HEK293 (cell line): ENCODE measurements at regions not wholly inside any gene's neighbourhood (a gene's known extent, or its start where the extent isn't known, plus 50 kb on each side); places are given as distances from the start of the nearest gene placed in this dataset.

Experiments used
- CTCF ChIA-PET: fragments of 350-600 bp; formaldehyde crosslinking; extraction: SDS; loops from one replicate; lab custom pipeline; 2021; ENCODE audit warnings: antibody characterized with exemption; lab: Yijun Ruan, JAX
- POLR2A ChIA-PET: fragments of 300-600 bp; formaldehyde crosslinking; extraction: SDS; loops from one replicate; lab custom pipeline; 2020; ENCODE audit warnings: antibody characterized with exemption, inconsistent platforms; lab: Yijun Ruan, JAX
- H3K27ac ChIP-seq: fragments of 200-500 bp; sonication (Bioruptor generic); 2 replicates; pipeline ENCODE4 v1.5.1; 2014; ENCODE audit warnings: low read depth, low read length, control low read depth, inconsistent platforms; ENCODE audit errors: extremely low read depth
- H3K36me3 ChIP-seq, 2 experiments: fragments of 200-500 bp in 1 of 2; sonication (Bioruptor generic) in 1 of 2; 1 replicate in 1 of 2; 2 replicates in 1 of 2; pipeline ENCODE4 v1.5.1; 2014 to 2017; ENCODE audit warnings: inconsistent platforms in 2 of 2, low read length in 2 of 2; ENCODE audit not compliant: control insufficient read depth in 2 of 2, insufficient read depth in 1 of 2
- H3K4me1 ChIP-seq: fragments of 200-500 bp; sonication (Bioruptor generic); 2 replicates; pipeline ENCODE4 v1.5.1; 2014; ENCODE audit warnings: mild to moderate bottlenecking, low read length, inconsistent platforms; ENCODE audit not compliant: control insufficient read depth, insufficient read depth
- H3K4me3 ChIP-seq: 2 replicates; pipeline ENCODE4 v1.5.1; 2011; ENCODE audit warnings: low read depth, mild to moderate bottlenecking, control low read depth, low read length, moderate library complexity
- H3K9me3 ChIP-seq: fragments of 200-500 bp; sonication (Bioruptor generic); 2 replicates; pipeline ENCODE4 v1.5.1; 2014; ENCODE audit warnings: low read depth, low read length, inconsistent platforms; ENCODE audit not compliant: control insufficient read depth, insufficient read depth
- GFI1B ChIP-seq: fragments of 450-650 bp; formaldehyde crosslinking; IDR thresholded peaks from 2 replicates; pipeline ENCODE4 v1.5.1; 2016; ENCODE audit warnings: missing biosample characterization, missing genetic modification characterization
- GLIS1 ChIP-seq: fragments of 450-650 bp; formaldehyde crosslinking; IDR thresholded peaks from 2 replicates; pipeline ENCODE4 v1.5.1; 2016; ENCODE audit warnings: missing biosample characterization, missing genetic modification characterization
- HOXA7 ChIP-seq: sonication (generic); formaldehyde crosslinking; IDR thresholded peaks from 2 replicates; pipeline ENCODE4 v1.8.1; 2022; ENCODE audit warnings: missing genetic modification reagents, borderline replicate concordance
- IKZF3 ChIP-seq: fragments of 450-650 bp; IDR thresholded peaks from 2 replicates; pipeline ENCODE4 v1.5.0; 2018; ENCODE audit warnings: missing biosample characterization, mild to moderate bottlenecking, missing genetic modification characterization, moderate library complexity
- KLF10 ChIP-seq: fragments of 450-650 bp; IDR thresholded peaks from 2 replicates; pipeline ENCODE4 v1.5.1; 2018; ENCODE audit warnings: missing biosample characterization, mild to moderate bottlenecking, missing genetic modification characterization
- MYNN ChIP-seq: fragments of 450-650 bp; formaldehyde crosslinking; IDR thresholded peaks from 2 replicates; pipeline ENCODE4 v1.5.1; 2016; ENCODE audit warnings: missing biosample characterization, missing genetic modification characterization, borderline replicate concordance
- MZF1 ChIP-seq: fragments of 450-650 bp; formaldehyde crosslinking; IDR thresholded peaks from 2 replicates; pipeline ENCODE4 v1.5.1; 2017; ENCODE audit warnings: missing biosample characterization, missing genetic modification characterization, borderline replicate concordance
- PRDM4 ChIP-seq: fragments of 450-650 bp; formaldehyde crosslinking; IDR thresholded peaks from 2 replicates; pipeline ENCODE4 v1.5.1; 2017; ENCODE audit warnings: missing biosample characterization, missing genetic modification characterization
- SCRT1 ChIP-seq: fragments of 450-650 bp; formaldehyde crosslinking; IDR thresholded peaks from 2 replicates; pipeline ENCODE4 v1.5.1; 2016; ENCODE audit warnings: missing biosample characterization, missing genetic modification characterization, borderline replicate concordance
- SP7 ChIP-seq: fragments of 450-650 bp; formaldehyde crosslinking; IDR thresholded peaks from 2 replicates; pipeline ENCODE4 v1.5.1; 2016; ENCODE audit warnings: missing biosample characterization, missing genetic modification characterization
- YY1 ChIP-seq: fragments of 450-650 bp; formaldehyde crosslinking; IDR thresholded peaks from 2 replicates; pipeline ENCODE4 v1.5.1; 2018; ENCODE audit warnings: missing biosample characterization, missing genetic modification characterization
- ZBTB21 ChIP-seq: fragments of 450-650 bp; formaldehyde crosslinking; IDR thresholded peaks from 2 replicates; pipeline ENCODE4 v1.5.1; 2017; ENCODE audit warnings: missing biosample characterization, missing genetic modification characterization
- ZBTB8A ChIP-seq: fragments of 450-650 bp; formaldehyde crosslinking; IDR thresholded peaks from 2 replicates; pipeline ENCODE4 v1.5.1; 2016; ENCODE audit warnings: missing biosample characterization, missing genetic modification characterization
- ZNF114 ChIP-seq: fragments of 450-650 bp; formaldehyde crosslinking; IDR thresholded peaks from 2 replicates; pipeline ENCODE4 v1.5.0; 2017; ENCODE audit warnings: missing biosample characterization, missing genetic modification characterization
- ZNF133 ChIP-seq: fragments of 450-650 bp; formaldehyde crosslinking; IDR thresholded peaks from 2 replicates; pipeline ENCODE4 v1.5.1; 2016; ENCODE audit warnings: missing biosample characterization, missing genetic modification characterization
- ZNF19 ChIP-seq: fragments of 450-650 bp; formaldehyde crosslinking; IDR thresholded peaks from 2 replicates; pipeline ENCODE4; 2016; ENCODE audit warnings: missing biosample characterization, missing genetic modification characterization, low read depth
- ZNF23 ChIP-seq: fragments of 450-650 bp; formaldehyde crosslinking; IDR thresholded peaks from 2 replicates; pipeline ENCODE4 v1.5.1; 2016; ENCODE audit warnings: missing biosample characterization, missing genetic modification characterization, borderline replicate concordance
- ZNF292 ChIP-seq: fragments of 450-650 bp; formaldehyde crosslinking; IDR thresholded peaks from 2 replicates; pipeline ENCODE4 v1.5.1; 2016; ENCODE audit warnings: low read depth, missing biosample characterization, missing genetic modification characterization, borderline replicate concordance
- ZNF488 ChIP-seq: fragments of 450-650 bp; formaldehyde crosslinking; IDR thresholded peaks from 2 replicates; pipeline ENCODE4 v1.5.1; 2016; ENCODE audit warnings: missing biosample characterization, missing genetic modification characterization
- ZNF501 ChIP-seq: fragments of 450-650 bp; formaldehyde crosslinking; IDR thresholded peaks from 2 replicates; pipeline ENCODE4 v1.5.1; 2016; ENCODE audit warnings: missing biosample characterization, missing genetic modification characterization
- ZNF558 ChIP-seq: fragments of 450-650 bp; formaldehyde crosslinking; IDR thresholded peaks from 2 replicates; pipeline ENCODE4 v1.5.1; 2016; ENCODE audit warnings: missing biosample characterization, missing genetic modification characterization
- ZNF571 ChIP-seq: fragments of 450-650 bp; formaldehyde crosslinking; IDR thresholded peaks from 2 replicates; pipeline ENCODE4 v1.5.0; 2017; ENCODE audit warnings: missing biosample characterization, missing genetic modification characterization
- ZNF621 ChIP-seq: fragments of 450-650 bp; formaldehyde crosslinking; IDR thresholded peaks from 2 replicates; pipeline ENCODE4 v1.5.1; 2017; ENCODE audit warnings: missing biosample characterization, missing genetic modification characterization
- ZNF677 ChIP-seq: fragments of 450-650 bp; IDR thresholded peaks from 2 replicates; pipeline ENCODE4 v1.5.0; 2018; ENCODE audit warnings: missing biosample characterization, mild to moderate bottlenecking, missing genetic modification characterization, moderate library complexity
- ZNF776 ChIP-seq: fragments of 450-650 bp; formaldehyde crosslinking; IDR thresholded peaks from 2 replicates; pipeline ENCODE4 v1.5.0; 2017; ENCODE audit warnings: missing biosample characterization, missing genetic modification characterization, borderline replicate concordance
- ZNF830 ChIP-seq: fragments of 450-650 bp; IDR thresholded peaks from 2 replicates; pipeline ENCODE4 v1.5.0; 2018; ENCODE audit warnings: missing biosample characterization, missing genetic modification characterization, low read depth, mild to moderate bottlenecking, moderate library complexity
- ZSCAN23 ChIP-seq: fragments of 450-650 bp; formaldehyde crosslinking; IDR thresholded peaks from 2 replicates; pipeline ENCODE4 v1.5.1; 2016; ENCODE audit warnings: missing biosample characterization, missing genetic modification characterization
- TF ChIP-seq, protein P1 (sequence below): fragments of 450-650 bp; formaldehyde crosslinking; IDR thresholded peaks from 2 replicates; pipeline ENCODE4 v1.5.1; 2016; ENCODE audit warnings: missing biosample characterization, missing genetic modification characterization, borderline replicate concordance
- TF ChIP-seq, protein P2 (sequence below): fragments of 450-650 bp; formaldehyde crosslinking; IDR thresholded peaks from 2 replicates; pipeline ENCODE4 v1.5.1; 2016; ENCODE audit warnings: missing biosample characterization, missing genetic modification characterization

- ChIA-PET POLR2A (no interaction called here), CTCF (interaction anchor here (0.7 kb wide), 1 partner anchor 43 kb away, joined by 3 read pairs; no protein-coding TSS in a partner anchor)
- no peak overlapping the region for H3K4me3 ChIP-seq
- TF ChIP-seq ZNF830 (tag by site-specific recombination) (no peak), SP7 (tag by site-specific recombination) (no peak), ZNF558 (tag by site-specific recombination) (no peak), ZNF23 (tag by site-specific recombination) (no peak), MZF1 (no peak), ZBTB8A (tag by site-specific recombination) (no peak), ZNF571 (no peak), SCRT1 (tag by site-specific recombination) (no peak), GLIS1 (tag by site-specific recombination) (no peak)
- TF ChIP-seq, protein P1, sequence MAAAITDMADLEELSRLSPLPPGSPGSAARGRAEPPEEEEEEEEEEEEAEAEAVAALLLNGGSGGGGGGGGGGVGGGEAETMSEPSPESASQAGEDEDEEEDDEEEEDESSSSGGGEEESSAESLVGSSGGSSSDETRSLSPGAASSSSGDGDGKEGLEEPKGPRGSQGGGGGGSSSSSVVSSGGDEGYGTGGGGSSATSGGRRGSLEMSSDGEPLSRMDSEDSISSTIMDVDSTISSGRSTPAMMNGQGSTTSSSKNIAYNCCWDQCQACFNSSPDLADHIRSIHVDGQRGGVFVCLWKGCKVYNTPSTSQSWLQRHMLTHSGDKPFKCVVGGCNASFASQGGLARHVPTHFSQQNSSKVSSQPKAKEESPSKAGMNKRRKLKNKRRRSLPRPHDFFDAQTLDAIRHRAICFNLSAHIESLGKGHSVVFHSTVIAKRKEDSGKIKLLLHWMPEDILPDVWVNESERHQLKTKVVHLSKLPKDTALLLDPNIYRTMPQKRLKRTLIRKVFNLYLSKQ (tag by site-specific recombination): no peak
- no peaks in the 10 kb centered on the region for H3K9me3 ChIP-seq
- H3K4me1 ChIP-seq: no peaks in the 10 kb centered on the region
- no peak overlapping the region for H3K27ac ChIP-seq
- no peaks in the 10 kb centered on the region for H3K36me3 ChIP-seq
Observed at GRCh38 chr12:90199006-90199405, 490.4 kb upstream of the ATP2B1 start.

DNA sequence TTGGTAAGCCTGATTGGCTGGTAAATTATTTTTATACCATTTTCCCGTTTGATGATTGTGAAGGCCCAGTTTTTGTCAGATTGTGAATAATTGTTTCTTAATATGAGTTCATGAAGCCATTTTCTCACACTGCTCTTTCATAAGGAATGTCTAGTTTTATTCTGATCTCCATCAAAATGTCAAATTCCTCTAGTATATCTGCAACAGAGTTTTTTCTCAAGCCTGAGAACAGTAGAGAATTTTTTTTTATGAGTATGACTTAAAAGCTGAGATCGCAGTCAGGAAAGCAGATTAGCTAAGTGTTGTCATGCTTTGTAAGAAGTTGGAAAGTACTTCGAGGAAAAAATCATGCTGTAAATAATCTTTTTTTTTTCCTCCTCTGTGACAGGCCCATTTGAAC lies 484.9 kb upstream of the ATP2B1 start:
- H3K4me1 ChIP-seq: no peaks in the 10 kb centered on the region
- TF ChIP-seq ZNF133 (tag by site-specific recombination) (no peak), ZNF677 (tag by site-specific recombination) (no peak), ZNF292 (tag by site-specific recombination) (no peak), GFI1B (tag by site-specific recombination) (no peak), ZNF776 (no peak), PRDM4 (tag by site-specific recombination) (no peak), ZNF488 (tag by site-specific recombination) (no peak), ZNF114 (tag by site-specific recombination) (no peak), ZNF621 (tag by site-specific recombination) (no peak), MYNN (tag by site-specific recombination) (no peak), KLF10 (tag by site-specific recombination) (no peak), YY1 (no peak), ZSCAN23 (tag by site-specific recombination) (no peak), ZNF19 (tag by site-specific recombination) (no peak), SP7 (tag by site-specific recombination) (no peak), HOXA7 (CRISPR knock-in tag) (no peak), IKZF3 (tag by site-specific recombination) (no peak), ZNF501 (tag by site-specific recombination) (no peak), ZBTB21 (no peak)
- TF ChIP-seq, protein P2, sequence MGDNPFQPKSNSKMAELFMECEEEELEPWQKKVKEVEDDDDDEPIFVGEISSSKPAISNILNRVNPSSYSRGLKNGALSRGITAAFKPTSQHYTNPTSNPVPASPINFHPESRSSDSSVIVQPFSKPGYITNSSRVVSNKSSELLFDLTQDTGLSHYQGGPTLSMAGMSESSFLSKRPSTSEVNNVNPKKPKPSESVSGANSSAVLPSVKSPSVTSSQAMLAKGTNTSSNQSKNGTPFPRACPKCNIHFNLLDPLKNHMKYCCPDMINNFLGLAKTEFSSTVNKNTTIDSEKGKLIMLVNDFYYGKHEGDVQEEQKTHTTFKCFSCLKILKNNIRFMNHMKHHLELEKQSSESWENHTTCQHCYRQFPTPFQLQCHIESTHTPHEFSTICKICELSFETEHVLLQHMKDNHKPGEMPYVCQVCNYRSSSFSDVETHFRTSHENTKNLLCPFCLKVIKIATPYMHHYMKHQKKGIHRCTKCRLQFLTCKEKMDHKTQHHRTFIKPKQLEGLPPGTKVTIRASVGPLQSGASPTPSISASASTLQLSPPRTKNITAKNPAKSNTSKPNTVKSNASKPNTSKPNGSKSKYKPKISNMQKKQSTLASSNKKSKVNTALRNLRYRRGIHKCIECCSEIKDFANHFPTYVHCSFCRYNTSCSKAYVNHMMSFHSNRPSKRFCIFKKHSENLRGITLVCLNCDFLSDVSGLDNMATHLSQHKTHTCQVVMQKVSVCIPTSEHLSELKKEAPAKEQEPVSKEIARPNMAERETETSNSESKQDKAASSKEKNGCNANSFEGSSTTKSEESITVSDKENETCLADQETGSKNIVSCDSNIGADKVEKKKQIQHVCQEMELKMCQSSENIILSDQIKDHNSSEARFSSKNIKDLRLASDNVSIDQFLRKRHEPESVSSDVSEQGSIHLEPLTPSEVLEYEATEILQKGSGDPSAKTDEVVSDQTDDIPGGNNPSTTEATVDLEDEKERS: no peak
- no peaks in the 10 kb centered on the region for H3K9me3 ChIP-seq
- CTCF ChIA-PET: no interaction called here
- H3K36me3 ChIP-seq: no peaks in the 10 kb centered on the region
- no peak overlapping the region for H3K27ac ChIP-seq
- H3K4me3 ChIP-seq: no peak overlapping the region
- POLR2A ChIA-PET: no interaction called here
